Prostate gland (tissue), 2 donors: ENCODE measurements at regions not wholly inside any gene's neighbourhood (a gene's known extent, or its start where the extent isn't known, plus 50 kb on each side); places are given as distances from the start of the nearest gene placed in this dataset.

Experiments
- POLR2A ChIP-seq: fragments of 450-650 bp; IDR thresholded peaks from one replicate; pipeline ENCODE4 v1.6.1; 2016; ENCODE audit warnings: antibody characterized with exemption, mild to moderate bottlenecking
- TF ChIP-seq, protein P1 (sequence below), 4 experiments: fragments of 200-600 bp in 2 of 4; fragments of 450-650 bp in 2 of 4; sonication (generic) in 2 of 4; IDR thresholded peaks; 1 replicate in 3 of 4; 2 replicates in 1 of 4; pipeline ENCODE4 v1.5.1; 2016 to 2019; ENCODE audit warnings: antibody characterized with exemption in 4 of 4, mild to moderate bottlenecking in 2 of 4, moderate library complexity in 2 of 4

DNA sequence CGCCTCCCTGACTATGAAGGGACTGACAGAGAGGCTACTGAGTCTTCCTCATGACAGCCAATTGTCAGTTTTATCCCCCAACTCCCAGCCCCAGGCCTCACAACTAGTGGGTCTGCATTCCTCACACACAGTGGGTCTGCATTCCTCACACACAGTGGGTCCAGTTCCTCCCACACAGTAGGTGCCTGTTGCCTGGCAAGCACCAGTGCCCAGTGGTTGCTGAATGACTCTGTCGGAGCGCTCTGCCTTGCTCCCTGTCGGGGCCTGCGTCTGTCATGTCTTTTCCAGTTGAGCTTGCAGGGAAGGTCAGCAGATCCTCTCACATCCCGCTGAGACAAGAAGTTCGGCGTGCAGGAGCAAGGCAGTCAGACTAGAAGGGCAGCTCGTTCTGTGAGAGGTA, 590.0 kb upstream of the MKI67 start:
- TF ChIP-seq, protein P1, sequence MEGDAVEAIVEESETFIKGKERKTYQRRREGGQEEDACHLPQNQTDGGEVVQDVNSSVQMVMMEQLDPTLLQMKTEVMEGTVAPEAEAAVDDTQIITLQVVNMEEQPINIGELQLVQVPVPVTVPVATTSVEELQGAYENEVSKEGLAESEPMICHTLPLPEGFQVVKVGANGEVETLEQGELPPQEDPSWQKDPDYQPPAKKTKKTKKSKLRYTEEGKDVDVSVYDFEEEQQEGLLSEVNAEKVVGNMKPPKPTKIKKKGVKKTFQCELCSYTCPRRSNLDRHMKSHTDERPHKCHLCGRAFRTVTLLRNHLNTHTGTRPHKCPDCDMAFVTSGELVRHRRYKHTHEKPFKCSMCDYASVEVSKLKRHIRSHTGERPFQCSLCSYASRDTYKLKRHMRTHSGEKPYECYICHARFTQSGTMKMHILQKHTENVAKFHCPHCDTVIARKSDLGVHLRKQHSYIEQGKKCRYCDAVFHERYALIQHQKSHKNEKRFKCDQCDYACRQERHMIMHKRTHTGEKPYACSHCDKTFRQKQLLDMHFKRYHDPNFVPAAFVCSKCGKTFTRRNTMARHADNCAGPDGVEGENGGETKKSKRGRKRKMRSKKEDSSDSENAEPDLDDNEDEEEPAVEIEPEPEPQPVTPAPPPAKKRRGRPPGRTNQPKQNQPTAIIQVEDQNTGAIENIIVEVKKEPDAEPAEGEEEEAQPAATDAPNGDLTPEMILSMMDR (IDR thresholded peaks at IDR 0.05) = no peak
- TF ChIP-seq POLR2A = no peak
